ENCODE measurements at regions not wholly inside any gene's neighbourhood (a gene's known extent, or its start where the extent isn't known, plus 50 kb on each side); places are given as distances from the start of the nearest gene placed in this dataset.

DNA sequence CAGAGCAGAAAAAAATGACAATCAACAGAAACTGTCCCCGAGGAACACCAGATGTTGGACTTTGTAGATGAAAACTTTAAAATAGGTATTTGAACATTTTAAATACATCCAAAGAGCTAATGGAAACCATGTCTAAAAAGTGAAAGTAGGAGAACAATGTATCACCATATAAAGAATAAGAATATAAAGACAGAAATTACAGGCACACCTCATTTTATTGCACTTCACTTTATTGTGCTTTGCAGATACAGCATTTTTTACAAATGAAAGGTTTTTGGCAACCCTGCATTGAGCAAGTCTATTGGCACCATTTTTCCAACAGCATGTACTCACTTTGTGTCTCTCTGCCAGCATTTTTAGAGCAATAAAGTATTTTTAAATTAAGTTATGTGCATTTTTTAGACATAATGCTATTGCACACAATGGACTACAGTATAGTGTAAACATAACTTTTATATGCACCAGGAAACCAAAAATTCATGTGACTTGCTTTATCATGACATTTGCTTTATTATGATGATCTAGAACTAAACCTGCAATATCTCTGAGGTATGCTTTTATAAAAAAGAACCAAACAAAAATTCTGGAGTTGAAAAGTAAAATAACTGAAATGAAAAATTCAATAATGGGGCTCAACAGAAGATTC lies 212.4 kb upstream of the CASK start:
- no peaks in the 10 kb centered on the region for H3K36me3 ChIP-seq (ENCODE audit: control insufficient read depth in 4 of 4, insufficient read depth in 3 of 4, low read depth in 1 of 4, low read length in 3 of 4)
- H3K4me1 ChIP-seq (ENCODE audit: control insufficient read depth in 4 of 4, insufficient read depth in 4 of 4, low read length in 3 of 4): no peaks in the 10 kb centered on the region
- WGBS: 86% methylated on average over 1 of the region's 1 CpG
- H3K27ac ChIP-seq (ENCODE audit: low read depth in 1 of 2, low read length in 2 of 2): no peak overlapping the region
- peaks cover 0 to 10% (median 5%) of the 10 kb centered on the region in 4 donors for H3K9me3 ChIP-seq (ENCODE audit: control insufficient read depth in 4 of 4, low read length in 3 of 4)
- TF ChIP-seq RAD21 (IDR thresholded peaks at IDR 0.05) (no peak), RXRA (IDR thresholded peaks at IDR 0.05) (no peak), HNF4G (IDR thresholded peaks at IDR 0.05) (no peak), NR2F2 (IDR thresholded peaks at IDR 0.05) (no peak), EGR1 (IDR thresholded peaks at IDR 0.05; ENCODE audit: low read depth in 2 of 2) (no peak), SP1 (IDR thresholded peaks at IDR 0.05) (no peak), FOXA1 (IDR thresholded peaks at IDR 0.05) (no peak), GABPA (IDR thresholded peaks at IDR 0.05 in 1 of 2, conservative IDR thresholded peaks at IDR 0.05 in 1 of 2) (no peak)
- TF ChIP-seq, protein P1, sequence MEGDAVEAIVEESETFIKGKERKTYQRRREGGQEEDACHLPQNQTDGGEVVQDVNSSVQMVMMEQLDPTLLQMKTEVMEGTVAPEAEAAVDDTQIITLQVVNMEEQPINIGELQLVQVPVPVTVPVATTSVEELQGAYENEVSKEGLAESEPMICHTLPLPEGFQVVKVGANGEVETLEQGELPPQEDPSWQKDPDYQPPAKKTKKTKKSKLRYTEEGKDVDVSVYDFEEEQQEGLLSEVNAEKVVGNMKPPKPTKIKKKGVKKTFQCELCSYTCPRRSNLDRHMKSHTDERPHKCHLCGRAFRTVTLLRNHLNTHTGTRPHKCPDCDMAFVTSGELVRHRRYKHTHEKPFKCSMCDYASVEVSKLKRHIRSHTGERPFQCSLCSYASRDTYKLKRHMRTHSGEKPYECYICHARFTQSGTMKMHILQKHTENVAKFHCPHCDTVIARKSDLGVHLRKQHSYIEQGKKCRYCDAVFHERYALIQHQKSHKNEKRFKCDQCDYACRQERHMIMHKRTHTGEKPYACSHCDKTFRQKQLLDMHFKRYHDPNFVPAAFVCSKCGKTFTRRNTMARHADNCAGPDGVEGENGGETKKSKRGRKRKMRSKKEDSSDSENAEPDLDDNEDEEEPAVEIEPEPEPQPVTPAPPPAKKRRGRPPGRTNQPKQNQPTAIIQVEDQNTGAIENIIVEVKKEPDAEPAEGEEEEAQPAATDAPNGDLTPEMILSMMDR (IDR thresholded peaks at IDR 0.05; ENCODE audit: low read depth, low read length, missing input control): no peak
- TF ChIP-seq, protein P2, sequence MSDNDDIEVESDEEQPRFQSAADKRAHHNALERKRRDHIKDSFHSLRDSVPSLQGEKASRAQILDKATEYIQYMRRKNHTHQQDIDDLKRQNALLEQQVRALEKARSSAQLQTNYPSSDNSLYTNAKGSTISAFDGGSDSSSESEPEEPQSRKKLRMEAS (IDR thresholded peaks at IDR 0.05): no peak
- TF ChIP-seq, protein P3, sequence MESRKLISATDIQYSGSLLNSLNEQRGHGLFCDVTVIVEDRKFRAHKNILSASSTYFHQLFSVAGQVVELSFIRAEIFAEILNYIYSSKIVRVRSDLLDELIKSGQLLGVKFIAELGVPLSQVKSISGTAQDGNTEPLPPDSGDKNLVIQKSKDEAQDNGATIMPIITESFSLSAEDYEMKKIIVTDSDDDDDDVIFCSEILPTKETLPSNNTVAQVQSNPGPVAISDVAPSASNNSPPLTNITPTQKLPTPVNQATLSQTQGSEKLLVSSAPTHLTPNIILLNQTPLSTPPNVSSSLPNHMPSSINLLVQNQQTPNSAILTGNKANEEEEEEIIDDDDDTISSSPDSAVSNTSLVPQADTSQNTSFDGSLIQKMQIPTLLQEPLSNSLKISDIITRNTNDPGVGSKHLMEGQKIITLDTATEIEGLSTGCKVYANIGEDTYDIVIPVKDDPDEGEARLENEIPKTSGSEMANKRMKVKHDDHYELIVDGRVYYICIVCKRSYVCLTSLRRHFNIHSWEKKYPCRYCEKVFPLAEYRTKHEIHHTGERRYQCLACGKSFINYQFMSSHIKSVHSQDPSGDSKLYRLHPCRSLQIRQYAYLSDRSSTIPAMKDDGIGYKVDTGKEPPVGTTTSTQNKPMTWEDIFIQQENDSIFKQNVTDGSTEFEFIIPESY (IDR thresholded peaks at IDR 0.05): no peak
- no peak overlapping the region for H3K9ac ChIP-seq (ENCODE audit: low read depth in 1 of 2, low read length in 2 of 2)
- DNase-seq (ENCODE audit: low spot score): no peak
- no peaks in the 10 kb centered on the region for H3K27me3 ChIP-seq (ENCODE audit: control insufficient read depth in 4 of 4, insufficient read depth in 4 of 4, low read length in 3 of 4)
- H3K4me3 ChIP-seq (ENCODE audit: low read depth in 1 of 3, low read length in 3 of 3): no peak overlapping the region

DNA sequence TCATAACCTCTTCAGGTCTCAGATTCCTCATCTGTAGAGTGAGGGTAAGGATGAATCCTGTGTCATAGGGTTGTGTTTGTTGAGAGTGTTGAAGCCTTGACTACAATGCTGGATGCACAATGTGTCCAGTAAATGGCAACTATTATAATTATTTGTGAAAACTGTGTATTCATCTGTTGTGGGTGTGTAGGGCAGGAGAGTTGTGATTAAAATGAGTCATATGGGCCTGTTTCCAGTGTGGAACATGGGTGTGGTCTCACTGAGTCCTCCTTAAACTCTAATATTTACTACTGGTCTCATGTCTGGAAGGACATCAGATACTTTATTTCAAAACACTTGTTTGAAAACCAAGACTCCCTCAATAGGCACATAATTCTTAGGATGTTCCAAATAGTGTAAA lies 208.5 kb upstream of the CASK start:
- Histone ChIP-seq H3K36me3 (ENCODE audit: control insufficient read depth in 4 of 4, insufficient read depth in 3 of 4, low read depth in 1 of 4, low read length in 3 of 4) (no peaks in the 10 kb centered on the region), H3K9me3 (ENCODE audit: control insufficient read depth in 4 of 4, low read length in 3 of 4) (no peaks in the 10 kb centered on the region), H3K9ac (ENCODE audit: low read depth in 1 of 2, low read length in 2 of 2) (no peak overlapping the region), H3K4me1 (ENCODE audit: control insufficient read depth in 4 of 4, insufficient read depth in 4 of 4, low read length in 3 of 4) (no peaks in the 10 kb centered on the region), H3K27ac (ENCODE audit: low read depth in 1 of 2, low read length in 2 of 2) (no peak overlapping the region), H3K4me3 (ENCODE audit: low read depth in 1 of 3, low read length in 3 of 3) (no peak overlapping the region), H3K27me3 (ENCODE audit: control insufficient read depth in 4 of 4, insufficient read depth in 4 of 4, low read length in 3 of 4) (no peaks in the 10 kb centered on the region)
- no peak for DNase-seq (ENCODE audit: low spot score)
- no peak for TF ChIP-seq EGR1 (IDR thresholded peaks at IDR 0.05; ENCODE audit: low read depth in 2 of 2)

DNA sequence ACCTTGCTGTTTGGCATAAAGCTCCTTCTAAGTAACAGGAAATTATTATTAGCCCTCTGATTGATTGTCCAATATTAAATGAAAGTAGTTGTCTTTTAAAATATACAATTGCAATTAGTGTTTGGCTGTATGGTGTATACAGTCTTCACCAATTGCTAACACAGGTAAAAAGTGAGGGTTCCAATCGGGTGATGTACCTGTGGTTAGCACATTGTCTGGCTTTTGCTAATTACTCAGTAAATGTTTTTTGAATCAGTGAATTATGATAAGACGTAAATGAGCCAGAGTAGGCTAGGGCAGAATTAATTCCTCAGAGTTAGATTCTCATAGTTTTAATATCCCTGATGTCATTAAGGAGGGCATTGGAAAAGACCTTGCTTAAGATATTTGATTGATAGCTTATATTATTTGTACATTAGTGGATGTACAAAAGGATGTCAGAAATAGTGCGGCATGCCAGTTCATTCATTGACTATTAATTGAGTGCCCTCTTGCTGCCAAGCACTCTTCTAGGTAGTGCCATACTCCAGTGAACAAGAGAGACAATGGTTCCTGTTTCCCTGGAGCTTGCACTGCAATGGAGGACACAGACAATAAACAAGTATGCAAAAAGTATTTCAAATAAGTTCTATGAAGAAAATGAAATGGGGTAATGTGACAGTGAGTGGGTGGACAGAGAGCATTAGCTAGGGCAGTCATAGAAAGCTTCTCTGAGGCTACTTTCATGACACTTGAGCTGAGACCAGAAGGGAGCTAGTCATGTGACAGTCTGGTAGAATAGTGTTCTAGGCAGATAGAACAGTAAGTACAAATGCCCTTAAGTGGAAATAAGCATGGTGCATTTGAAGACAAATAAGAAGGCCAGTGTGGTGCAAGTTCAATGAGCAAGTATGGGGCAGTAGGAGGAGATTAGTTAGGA lies 205.9 kb upstream of the CASK start:
- Histone ChIP-seq H3K27me3 (ENCODE audit: control insufficient read depth in 4 of 4, insufficient read depth in 4 of 4, low read length in 3 of 4) (no peaks in the 10 kb centered on the region), H3K4me1 (ENCODE audit: control insufficient read depth in 4 of 4, insufficient read depth in 4 of 4, low read length in 3 of 4) (no peaks in the 10 kb centered on the region), H3K36me3 (ENCODE audit: control insufficient read depth in 4 of 4, insufficient read depth in 3 of 4, low read depth in 1 of 4, low read length in 3 of 4) (no peaks in the 10 kb centered on the region), H3K27ac (ENCODE audit: low read depth in 1 of 2, low read length in 2 of 2) (no peak overlapping the region), H3K4me3 (ENCODE audit: low read depth in 1 of 3, low read length in 3 of 3) (no peak overlapping the region), H3K9me3 (ENCODE audit: control insufficient read depth in 4 of 4, low read length in 3 of 4) (no peaks in the 10 kb centered on the region), H3K9ac (ENCODE audit: low read depth in 1 of 2, low read length in 2 of 2) (no peak overlapping the region)
- 91% methylated on average over 3 of the region's 3 CpGs for WGBS
- DNase-seq (ENCODE audit: low spot score): no peak
- TF ChIP-seq, protein P2 (IDR thresholded peaks at IDR 0.05): no peak
- TF ChIP-seq, protein P3 (IDR thresholded peaks at IDR 0.05): no peak
- no peak for TF ChIP-seq TAF1 (conservative IDR thresholded peaks at IDR 0.05)
- TF ChIP-seq, protein P4, sequence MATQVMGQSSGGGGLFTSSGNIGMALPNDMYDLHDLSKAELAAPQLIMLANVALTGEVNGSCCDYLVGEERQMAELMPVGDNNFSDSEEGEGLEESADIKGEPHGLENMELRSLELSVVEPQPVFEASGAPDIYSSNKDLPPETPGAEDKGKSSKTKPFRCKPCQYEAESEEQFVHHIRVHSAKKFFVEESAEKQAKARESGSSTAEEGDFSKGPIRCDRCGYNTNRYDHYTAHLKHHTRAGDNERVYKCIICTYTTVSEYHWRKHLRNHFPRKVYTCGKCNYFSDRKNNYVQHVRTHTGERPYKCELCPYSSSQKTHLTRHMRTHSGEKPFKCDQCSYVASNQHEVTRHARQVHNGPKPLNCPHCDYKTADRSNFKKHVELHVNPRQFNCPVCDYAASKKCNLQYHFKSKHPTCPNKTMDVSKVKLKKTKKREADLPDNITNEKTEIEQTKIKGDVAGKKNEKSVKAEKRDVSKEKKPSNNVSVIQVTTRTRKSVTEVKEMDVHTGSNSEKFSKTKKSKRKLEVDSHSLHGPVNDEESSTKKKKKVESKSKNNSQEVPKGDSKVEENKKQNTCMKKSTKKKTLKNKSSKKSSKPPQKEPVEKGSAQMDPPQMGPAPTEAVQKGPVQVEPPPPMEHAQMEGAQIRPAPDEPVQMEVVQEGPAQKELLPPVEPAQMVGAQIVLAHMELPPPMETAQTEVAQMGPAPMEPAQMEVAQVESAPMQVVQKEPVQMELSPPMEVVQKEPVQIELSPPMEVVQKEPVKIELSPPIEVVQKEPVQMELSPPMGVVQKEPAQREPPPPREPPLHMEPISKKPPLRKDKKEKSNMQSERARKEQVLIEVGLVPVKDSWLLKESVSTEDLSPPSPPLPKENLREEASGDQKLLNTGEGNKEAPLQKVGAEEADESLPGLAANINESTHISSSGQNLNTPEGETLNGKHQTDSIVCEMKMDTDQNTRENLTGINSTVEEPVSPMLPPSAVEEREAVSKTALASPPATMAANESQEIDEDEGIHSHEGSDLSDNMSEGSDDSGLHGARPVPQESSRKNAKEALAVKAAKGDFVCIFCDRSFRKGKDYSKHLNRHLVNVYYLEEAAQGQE (IDR thresholded peaks at IDR 0.05): no peak
